HG03103 (cell line): ENCODE measurements at regions not wholly inside any gene's neighbourhood (a gene's known extent, or its start where the extent isn't known, plus 50 kb on each side); places are given as distances from the start of the nearest gene placed in this dataset.

Experiments
- ATAC-seq: cut with Tn5 transposase; IDR thresholded peaks from one replicate; pipeline ENCODE4 v1.9.1; 2021; ENCODE audit warnings: low read depth; ENCODE audit not compliant: unreplicated experiment

DNA sequence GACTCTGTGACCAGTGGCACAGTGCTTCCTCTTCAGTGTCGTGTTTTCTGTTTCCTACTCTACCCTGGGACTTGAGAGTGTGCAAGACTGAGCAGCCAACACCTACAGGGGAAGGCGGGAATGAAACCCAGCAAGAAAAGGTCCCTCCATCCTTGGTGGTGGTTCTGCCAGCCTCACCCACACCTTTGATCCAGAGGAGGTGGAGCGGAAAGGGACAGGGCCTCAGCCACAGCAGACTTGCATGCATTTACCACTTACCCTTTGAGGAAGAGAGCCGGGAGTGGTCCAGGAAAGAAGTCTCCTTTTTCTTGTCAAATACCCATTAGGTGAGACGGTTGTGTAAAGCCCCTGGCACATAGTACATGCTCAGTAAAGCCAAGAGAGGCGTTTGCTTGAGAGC lies 164.8 kb upstream of the ZNF536 start:
- ATAC-seq = no peak

- no peak for ATAC-seq
These were observed 163.6 kb upstream of the ZNF536 start for GRCh38 chr19:30208436-30209060.

DNA sequence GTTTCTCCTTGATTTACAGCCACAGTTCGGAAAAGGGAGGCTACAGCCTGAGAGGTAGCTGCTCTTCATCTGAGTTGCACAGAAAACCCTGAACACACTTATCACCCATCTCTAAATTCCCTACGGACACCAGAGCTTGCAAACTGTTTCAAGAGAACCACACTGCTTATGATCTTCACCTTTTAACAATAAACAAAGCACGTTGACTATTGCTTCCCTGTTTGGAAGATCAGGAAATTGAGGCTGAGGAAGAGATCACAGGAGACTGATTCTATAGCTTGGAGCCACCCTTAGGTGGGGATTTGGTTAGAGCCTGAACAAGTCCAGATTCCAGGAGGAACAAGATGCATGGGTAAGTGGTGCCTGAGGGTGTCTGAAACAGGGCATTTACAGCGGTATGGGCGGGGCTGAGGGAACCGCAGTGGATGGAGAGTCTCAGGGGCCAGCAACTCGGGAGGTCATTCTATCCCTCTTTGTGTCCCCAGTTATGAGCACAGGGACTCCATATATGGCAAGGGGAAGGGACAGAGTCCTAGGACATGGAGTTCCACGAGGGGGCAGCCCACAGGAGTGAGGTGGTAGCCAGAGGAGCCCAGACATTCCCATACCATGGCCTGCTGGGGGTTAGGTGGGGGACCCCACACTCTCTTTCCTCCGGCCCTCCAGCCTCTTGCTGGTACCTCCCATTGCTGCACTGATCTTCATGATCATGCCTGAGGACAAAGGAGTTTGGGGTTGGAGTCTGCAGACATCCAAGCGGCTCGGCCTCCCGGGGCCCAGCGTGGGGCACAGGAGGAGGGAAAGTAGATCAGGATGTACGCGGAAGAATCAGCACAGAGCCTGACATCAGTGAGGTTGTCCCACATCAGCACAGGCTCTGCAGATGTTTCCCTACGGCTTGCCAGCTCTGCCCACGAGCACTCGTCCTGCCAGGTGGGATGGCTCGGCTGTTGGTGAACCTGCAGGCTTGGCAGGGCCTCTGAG lies 162.3 kb upstream of the ZNF536 start:
- ATAC-seq = no peak

DNA sequence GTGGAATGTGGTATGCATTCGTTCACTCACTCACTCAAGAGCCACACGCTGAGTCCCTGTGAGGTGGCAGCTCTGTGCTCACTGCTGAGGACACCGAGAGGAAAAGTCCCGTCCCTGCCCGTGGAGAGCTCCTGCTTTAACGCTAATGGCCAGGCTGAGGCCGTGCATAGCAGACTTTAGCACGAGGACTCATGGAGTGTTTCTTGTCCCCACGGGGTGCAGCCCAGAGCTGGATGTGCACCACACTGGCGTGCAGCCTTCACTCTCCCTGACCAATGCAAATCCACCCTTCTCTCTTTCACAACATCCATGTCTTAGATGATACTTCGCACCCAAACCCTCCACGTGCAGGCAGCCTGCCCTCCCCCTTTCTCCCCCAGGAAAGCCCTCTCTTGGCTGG lies 159.6 kb upstream of the ZNF536 start:
- ATAC-seq = no peak

DNA sequence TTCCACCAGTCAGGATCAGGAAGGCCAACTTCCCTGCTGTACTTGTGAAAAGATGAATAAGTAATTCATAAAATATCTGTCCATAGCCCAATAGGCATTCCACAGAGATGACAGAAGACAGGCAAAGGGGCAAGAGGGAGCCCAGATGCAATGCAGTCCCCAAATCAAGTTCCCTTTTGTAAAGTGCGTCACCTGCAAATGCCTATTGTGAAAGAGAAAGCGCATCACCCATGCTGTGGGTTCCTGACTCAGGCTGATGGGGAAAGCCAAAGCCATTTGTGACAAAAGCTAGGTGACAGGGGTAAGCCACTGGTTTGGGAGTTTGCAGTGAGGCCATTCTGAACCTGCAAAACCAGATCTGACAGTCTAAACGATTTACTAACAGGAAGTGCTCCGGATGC lies 157.5 kb upstream of the ZNF536 start:
- no peak for ATAC-seq

DNA sequence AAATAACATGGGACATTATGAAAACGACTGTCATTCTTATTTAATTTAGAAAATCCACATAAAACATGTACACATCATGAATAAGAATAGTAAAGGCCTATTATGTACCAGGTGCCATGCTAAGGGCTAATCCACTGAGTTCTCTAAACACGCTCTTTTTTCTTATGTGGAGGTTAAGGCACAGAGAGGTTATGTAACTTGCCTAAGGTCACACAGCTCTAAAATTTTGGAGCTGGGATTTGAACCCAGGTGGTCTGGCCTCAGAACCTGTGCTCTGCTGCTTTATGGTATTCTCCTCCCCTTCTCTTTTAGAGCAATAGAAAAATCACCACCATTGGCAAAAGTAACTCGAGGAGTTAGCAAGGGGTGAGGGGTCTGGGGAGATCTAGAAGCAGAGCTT lies 156.9 kb upstream of the ZNF536 start:
- no peak for ATAC-seq

DNA sequence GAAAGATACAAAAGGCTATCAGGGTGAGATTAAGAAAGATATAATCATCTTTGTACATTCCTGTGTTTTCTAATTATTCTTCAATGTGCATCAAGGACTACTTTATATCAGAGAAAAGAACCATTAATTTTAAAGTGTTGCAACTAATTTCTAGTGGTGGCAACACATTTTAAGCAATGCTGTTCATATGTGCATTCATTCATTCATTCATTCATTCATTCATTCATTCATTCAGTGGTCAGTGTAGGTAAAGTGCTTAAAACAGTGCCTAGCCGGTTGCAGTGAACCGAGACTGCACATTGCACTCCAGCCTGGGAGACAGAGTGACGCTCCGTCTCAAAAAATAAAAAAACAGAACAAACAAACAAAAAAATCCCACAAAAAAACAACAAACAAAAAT lies 155.7 kb upstream of the ZNF536 start:
- no peak for ATAC-seq

- no peak for ATAC-seq
These were observed 154.7 kb upstream of the ZNF536 start for GRCh38 chr19:30217461-30217860.

- ATAC-seq = no peak
These were observed 152.5 kb upstream of the ZNF536 start for GRCh38 chr19:30219702-30220101.

DNA sequence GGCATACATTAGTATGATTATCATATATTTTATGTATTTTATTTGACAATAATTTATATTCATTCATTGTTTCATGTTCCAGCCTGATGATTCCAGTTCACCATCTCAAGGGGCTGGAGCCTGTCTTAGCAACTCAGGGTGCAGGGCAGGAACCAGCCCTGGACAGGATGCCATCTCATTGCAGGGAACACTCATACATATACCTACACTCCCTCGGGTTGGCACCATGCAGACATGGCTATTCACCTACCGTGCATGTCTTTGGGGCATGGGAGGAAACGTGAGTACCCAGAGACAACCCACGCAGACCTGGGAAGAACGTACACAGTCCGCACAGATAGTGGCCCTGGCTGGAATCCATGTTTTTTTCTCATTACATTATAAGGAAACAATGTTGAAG lies 151.0 kb upstream of the ZNF536 start:
- no peak for ATAC-seq

DNA sequence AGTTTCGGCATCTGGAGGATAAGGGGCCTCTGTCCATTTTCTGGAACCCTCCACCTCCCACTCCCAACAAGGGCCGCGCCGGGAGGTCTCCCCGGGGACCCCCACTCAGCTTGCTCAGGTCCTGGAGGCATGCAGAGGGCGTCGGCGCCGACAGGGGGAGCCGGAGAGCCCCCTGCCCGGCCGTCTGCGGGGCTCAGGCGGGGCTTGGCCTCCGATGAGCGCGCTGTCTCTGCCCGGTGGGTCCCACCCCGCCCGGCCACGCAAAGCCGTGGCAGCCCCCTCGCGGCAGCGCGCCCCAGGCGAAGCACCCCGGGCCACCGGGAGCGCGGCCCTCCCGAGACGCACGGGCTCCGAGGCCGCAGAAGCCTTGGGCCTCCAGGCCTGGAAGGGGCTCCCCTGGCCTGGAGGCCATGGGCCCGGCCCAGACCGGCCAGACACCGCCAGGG lies 149.7 kb upstream of the ZNF536 start:
- no peak for ATAC-seq

DNA sequence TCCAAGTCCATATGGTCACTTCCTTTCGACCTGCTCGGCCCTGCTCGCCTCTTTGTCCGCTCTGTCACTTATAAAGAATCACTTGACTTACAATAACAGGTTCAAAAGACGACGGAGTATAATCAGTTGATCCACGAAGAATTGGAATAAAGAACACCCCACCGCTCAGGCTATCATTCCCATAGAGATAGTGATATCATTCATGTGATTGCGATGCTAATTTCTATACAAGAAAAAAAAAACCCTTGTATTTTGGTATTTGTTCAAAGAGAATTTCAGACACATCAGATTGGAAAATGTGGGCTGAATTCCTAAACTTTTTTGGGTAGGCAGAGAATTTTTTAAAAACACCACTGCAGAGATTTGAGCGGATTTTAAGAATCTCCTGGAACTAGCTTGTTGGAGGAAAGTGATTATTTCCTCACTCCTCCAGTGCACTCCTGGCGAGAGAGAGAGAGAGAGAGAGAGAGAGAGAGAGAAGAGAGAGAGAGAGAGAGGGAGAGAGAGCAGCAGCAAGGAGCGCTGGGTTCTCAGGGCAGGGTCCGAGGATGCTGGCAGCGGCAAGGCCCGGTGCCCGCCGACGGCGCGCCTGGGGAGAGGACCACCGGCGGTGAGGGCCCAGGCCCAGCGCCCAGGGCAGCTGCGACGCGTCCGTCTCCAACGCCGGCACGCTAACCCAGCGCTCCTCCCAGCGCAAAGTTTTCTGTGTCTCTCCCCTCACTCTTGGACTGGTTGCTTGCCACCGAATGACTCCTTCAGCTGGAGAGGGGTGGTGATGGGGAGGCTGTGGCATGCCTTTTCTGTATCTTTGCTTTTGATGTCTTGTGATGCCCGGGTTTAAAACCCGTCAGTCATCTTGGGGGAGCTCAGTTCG lies 149.0 kb upstream of the ZNF536 start:
- no peak for ATAC-seq

DNA sequence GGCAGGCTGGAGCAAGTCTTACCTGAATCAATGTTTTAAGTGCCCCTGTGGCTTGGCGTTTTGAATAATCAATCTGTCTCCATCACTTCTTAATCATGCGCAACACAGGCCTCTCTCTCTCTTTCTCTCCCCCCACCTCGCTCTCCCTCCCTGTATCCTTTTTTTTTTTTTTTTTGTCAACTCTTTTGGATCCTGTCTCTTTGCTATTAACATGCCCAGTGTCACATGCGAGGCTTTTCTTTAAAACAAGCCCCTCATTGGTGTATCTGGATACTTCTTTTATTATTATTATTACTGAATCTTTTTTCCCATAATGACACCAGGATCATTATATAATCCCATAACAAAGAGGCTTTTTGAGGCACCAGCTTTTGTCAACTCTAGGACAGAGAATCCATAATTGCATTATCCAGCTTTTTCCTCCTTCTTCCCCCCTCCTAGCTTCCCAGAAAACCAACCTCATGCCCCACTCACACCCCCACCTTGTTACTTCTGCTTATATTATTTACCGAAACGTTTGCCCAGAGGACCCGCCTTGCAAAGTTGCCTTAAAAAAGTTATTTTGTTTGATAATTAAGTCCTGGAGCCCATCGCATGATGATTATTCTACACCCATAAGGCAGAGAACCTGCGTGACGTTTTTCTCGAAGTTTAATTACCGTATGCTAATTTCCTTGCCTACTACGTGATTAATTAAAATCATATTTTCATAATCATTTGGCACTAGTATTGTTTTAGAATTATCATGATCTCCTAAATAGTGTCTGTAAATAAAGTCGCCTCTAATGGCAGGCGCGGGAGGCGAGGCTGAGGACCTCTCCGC lies 148.1 kb upstream of the ZNF536 start:
- ATAC-seq = no peak

DNA sequence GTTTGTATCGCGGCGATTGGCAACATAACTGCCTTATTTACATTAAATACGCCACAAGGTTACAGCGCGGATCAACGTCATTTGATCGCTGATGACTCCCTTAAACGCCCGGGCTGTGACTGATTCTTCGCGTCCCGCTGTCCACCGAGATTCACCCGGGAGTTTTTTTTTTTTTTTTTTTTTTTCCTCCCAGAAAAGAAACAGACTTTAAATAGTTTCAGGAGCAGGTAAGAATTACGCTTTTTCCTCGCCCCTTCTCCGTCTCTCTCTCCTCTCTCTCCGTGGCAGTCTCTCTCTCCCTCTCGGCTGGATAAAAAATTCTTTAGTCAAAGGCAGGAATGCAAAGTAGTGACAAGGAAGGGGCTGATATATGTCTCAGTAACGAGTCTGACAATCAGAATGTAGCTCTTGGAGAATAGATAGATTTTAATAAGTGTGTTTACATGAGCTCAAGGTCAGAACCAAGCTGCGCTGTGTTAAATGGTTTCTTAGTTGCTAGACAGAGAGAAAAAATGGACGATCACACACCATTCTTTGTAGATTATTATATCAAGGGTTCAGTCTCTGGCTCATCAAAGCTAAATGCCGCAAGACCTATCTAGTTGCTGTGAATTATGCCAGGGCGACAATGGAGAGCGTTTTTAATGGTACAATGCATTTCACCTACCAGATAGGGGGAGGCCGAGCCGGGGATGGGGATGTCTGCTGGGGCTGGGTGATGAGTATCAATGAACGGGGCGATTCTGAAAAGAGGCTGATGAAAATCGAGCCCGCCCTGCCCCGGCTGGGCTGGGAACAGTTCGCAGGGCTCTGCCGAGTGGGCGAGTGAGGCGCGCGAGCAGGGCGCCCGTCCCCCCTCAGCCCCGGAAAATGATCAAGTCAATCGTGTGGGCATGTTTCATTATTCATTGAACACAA lies 147.2 kb upstream of the ZNF536 start:
- no peak for ATAC-seq

DNA sequence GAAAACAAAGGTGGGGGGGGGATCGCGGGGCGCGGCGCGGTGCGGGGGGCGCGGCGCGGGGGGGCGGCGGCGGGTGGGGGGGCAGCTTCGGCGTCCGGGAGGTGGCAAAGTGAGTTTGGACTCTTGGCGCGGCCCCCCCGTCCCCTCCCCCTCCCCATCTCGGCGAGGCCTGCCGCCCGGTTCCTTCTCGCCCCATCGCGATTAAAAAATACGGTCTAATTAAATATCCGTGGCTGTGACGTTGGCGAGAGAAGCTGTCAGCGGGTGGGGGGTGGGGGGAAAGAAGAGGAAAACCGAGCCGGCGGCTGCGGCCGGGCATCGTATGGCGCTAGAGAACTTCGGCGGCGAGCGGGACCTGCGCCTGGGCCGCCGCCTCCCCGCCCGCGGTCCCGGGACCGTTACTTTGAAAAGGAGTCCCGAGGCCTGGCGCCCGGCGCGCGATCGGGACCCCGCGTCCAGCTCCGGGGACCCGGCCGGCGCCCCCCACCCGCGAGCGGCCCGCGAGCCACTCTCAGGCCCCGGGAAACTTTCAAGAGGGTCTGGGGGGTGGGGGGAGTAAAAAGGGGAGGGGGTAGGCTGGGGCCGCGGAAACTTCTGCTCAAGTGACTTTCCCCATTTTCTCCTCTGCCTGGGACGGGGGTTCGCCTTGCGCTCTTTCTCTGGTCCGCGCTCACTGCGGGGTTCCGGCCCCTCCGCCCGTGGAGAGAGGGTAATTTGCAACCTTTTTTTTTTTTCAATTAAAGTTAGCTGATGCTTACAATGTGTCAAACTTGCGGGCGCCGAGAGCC lies 146.3 kb upstream of the ZNF536 start:
- no peak for ATAC-seq

DNA sequence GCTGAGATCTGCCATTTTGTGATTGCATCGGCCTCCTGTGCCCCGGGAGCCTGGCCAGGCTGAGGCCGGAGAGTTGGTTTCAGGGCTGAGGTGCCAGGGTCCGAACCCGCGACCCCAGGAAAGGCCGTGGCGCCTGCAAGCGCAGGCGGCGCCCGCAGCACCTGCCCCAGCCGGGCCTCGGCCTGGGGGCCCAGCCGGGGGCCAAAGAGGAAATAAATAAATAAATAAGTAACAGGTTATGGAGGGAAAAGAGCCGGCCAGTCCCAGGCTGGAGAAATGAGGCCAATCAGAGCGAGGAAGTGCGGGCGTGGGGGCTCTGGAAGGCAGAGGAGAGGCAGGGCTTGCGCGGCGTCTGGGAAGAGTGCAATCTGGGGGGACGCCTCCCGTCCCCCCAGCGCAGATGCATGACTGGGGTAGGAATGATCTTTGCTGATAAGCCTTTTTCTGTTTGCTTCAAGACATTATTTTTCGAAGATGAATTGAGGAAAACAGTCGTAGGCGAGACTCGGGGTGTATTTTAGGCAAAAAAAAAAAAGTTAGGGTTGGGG lies 145.6 kb upstream of the ZNF536 start:
- ATAC-seq = no peak

DNA sequence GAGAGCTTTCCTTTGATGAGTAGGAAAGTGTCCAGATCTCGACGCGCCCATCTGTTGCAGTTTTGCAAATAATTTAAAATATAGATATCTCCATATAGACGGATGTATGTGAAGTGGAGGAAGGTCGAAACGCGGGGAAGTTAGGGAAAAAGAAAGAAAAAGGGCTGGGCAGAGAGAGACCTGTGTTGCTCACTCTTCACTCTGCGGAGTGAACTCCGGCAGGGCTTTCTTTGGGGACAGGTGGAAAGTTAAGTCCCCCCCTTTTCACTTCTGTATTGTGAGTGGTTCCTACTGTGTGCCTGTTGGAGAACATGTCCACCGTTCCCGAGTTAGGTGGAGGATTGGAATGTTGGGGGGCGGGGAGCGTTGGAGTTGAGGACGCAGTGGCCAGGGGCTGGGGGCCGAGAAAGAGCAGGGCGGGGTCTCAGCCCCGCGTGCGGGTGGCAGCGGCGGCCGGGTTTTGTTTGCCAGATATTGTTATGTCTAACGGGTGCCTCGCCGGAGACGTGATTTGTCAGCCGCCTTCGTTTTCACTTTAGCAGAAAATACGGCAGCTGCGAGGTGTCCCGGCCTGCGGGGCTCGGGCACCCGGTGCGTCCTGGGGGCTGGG lies 145.1 kb upstream of the ZNF536 start:
- peak; percentile 15 for ATAC-seq
